ENCODE measurements at regions not wholly inside any gene's neighbourhood (a gene's known extent, or its start where the extent isn't known, plus 50 kb on each side); places are given as distances from the start of the nearest gene placed in this dataset.

DNA sequence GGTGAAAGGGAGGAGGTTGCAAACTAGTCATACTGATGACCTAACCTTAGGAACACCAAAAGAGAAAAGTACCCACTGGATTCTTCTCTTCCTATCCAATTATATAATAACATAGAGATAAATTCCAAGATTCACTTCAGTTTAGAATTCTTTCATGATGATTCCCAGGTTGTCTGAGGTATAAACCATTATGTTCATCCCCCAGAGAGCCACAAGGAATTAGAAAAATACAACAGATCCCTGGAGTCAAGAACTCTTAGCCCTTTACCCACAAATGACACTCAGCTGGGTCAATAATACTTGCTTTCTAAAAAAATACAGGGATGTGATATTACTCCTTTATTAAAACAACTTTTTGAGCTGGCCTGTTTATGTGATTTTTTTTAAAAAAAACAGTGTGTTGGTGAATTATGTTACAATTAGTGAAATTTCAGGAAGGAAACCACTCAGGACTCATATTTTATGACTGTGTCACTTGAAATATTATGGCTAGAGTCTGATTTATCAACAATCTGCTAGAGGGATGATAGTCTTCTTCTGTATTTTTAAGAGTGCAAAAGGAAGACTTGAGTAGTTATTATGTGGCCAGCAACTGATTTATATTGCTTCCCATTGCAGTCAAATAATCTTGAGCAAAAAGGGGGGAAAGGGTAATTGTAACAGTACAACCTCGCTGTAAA lies 338.2 kb downstream of the NFIB start:
- ATAC-seq (no peak), FAIRE-seq (no peak), DNase-seq (ENCODE audit: low read depth, low spot score) (no peak)
- no peak overlapping the region for H3K4me2 ChIP-seq (ENCODE audit: control insufficient read depth, insufficient read depth)
- H2AFZ ChIP-seq (ENCODE audit: control insufficient read depth, low read depth, low read length), result no peak overlapping the region
- ChIA-PET POLR2A (no interaction called here), SMC1A (ENCODE audit: uncharacterized antibody, unreplicated experiment) (no interaction called here), CTCF (interaction anchor here (0.6 to 0.9 kb wide), 2 partner anchors 452 to 454 kb away, joined by 3 read pairs; no protein-coding TSS in a partner anchor), RAD21 (ENCODE audit: unreplicated experiment) (no interaction called here)
- intact Hi-C loops (cut with micrococcal nuclease; ENCODE audit: unreplicated experiment) (no loop called here), in situ Hi-C loops (cut with MboI) (no loop called here)
- H3K79me2 ChIP-seq (ENCODE audit: control insufficient read depth, insufficient read depth, low read length), result no peaks in the 10 kb centered on the region
- H3K4me1 ChIP-seq (ENCODE audit: control insufficient read depth, insufficient read depth, low read length), result no peaks in the 10 kb centered on the region
- no peaks in the 10 kb centered on the region for H4K20me1 ChIP-seq (ENCODE audit: control insufficient read depth, insufficient read depth)
- no peaks in the 10 kb centered on the region for H3K9me3 ChIP-seq (replicated peaks; ENCODE audit: control insufficient read depth, insufficient read depth, low read length)
- no TSS peak for BruUV-seq (replicated peaks)
- H3K9ac ChIP-seq (ENCODE audit: control insufficient read depth, insufficient read depth, low read length), result no peak overlapping the region
- WGBS (ENCODE audit: insufficient coverage, insufficient replicate concordance, low lambda C conversion rate, missing lambda C conversion rate), result 47% methylated on average over 1 of the region's 1 CpG
- no peak overlapping the region for H3K27ac ChIP-seq (ENCODE audit: control insufficient read depth, insufficient read depth)
- TF ChIP-seq, protein P1, sequence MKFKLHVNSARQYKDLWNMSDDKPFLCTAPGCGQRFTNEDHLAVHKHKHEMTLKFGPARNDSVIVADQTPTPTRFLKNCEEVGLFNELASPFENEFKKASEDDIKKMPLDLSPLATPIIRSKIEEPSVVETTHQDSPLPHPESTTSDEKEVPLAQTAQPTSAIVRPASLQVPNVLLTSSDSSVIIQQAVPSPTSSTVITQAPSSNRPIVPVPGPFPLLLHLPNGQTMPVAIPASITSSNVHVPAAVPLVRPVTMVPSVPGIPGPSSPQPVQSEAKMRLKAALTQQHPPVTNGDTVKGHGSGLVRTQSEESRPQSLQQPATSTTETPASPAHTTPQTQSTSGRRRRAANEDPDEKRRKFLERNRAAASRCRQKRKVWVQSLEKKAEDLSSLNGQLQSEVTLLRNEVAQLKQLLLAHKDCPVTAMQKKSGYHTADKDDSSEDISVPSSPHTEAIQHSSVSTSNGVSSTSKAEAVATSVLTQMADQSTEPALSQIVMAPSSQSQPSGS (IDR thresholded peaks at IDR 0.05; ENCODE audit: low read length), result no peak
- TF ChIP-seq, protein P2, sequence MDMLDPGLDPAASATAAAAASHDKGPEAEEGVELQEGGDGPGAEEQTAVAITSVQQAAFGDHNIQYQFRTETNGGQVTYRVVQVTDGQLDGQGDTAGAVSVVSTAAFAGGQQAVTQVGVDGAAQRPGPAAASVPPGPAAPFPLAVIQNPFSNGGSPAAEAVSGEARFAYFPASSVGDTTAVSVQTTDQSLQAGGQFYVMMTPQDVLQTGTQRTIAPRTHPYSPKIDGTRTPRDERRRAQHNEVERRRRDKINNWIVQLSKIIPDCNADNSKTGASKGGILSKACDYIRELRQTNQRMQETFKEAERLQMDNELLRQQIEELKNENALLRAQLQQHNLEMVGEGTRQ (IDR thresholded peaks at IDR 0.05; ENCODE audit: borderline replicate concordance, low read depth, low read length), result no peak
- TF ChIP-seq, protein P3, sequence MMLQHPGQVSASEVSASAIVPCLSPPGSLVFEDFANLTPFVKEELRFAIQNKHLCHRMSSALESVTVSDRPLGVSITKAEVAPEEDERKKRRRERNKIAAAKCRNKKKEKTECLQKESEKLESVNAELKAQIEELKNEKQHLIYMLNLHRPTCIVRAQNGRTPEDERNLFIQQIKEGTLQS (IDR thresholded peaks at IDR 0.05; ENCODE audit: borderline replicate concordance, extremely low read depth, low read depth, low read length), result no peak
- TF ChIP-seq, protein P4, sequence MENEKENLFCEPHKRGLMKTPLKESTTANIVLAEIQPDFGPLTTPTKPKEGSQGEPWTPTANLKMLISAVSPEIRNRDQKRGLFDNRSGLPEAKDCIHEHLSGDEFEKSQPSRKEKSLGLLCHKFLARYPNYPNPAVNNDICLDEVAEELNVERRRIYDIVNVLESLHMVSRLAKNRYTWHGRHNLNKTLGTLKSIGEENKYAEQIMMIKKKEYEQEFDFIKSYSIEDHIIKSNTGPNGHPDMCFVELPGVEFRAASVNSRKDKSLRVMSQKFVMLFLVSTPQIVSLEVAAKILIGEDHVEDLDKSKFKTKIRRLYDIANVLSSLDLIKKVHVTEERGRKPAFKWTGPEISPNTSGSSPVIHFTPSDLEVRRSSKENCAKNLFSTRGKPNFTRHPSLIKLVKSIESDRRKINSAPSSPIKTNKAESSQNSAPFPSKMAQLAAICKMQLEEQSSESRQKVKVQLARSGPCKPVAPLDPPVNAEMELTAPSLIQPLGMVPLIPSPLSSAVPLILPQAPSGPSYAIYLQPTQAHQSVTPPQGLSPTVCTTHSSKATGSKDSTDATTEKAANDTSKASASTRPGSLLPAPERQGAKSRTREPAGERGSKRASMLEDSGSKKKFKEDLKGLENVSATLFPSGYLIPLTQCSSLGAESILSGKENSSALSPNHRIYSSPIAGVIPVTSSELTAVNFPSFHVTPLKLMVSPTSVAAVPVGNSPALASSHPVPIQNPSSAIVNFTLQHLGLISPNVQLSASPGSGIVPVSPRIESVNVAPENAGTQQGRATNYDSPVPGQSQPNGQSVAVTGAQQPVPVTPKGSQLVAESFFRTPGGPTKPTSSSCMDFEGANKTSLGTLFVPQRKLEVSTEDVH (IDR thresholded peaks at IDR 0.05; ENCODE audit: low read depth, partially characterized antibody), result no peak
- H3K4me3 ChIP-seq, result no peak overlapping the region
- H3K36me3 ChIP-seq (ENCODE audit: control insufficient read depth in 2 of 2, insufficient read depth in 2 of 2, low read length in 1 of 2), result no peaks in the 10 kb centered on the region
- H3K27me3 ChIP-seq (replicated peaks in 1 of 2; ENCODE audit: control insufficient read depth in 2 of 2, insufficient read depth in 2 of 2, low read length in 1 of 2), result no peaks in the 10 kb centered on the region
